NCI-H524 treated with DMSO at 0.1 percent for 48 hours (cell line): ENCODE measurements at regions not wholly inside any gene's neighbourhood (a gene's known extent, or its start where the extent isn't known, plus 50 kb on each side); places are given as distances from the start of the nearest gene placed in this dataset.

Experiments
- DNase-seq: peaks from one replicate; lab custom pipeline; 2025; lab: John Stamatoyannopoulos, UW

- DNase-seq: no peak
These were observed 353.8 kb upstream of the SALL3 start for GRCh38 chr18:78625847-78626246.

DNA sequence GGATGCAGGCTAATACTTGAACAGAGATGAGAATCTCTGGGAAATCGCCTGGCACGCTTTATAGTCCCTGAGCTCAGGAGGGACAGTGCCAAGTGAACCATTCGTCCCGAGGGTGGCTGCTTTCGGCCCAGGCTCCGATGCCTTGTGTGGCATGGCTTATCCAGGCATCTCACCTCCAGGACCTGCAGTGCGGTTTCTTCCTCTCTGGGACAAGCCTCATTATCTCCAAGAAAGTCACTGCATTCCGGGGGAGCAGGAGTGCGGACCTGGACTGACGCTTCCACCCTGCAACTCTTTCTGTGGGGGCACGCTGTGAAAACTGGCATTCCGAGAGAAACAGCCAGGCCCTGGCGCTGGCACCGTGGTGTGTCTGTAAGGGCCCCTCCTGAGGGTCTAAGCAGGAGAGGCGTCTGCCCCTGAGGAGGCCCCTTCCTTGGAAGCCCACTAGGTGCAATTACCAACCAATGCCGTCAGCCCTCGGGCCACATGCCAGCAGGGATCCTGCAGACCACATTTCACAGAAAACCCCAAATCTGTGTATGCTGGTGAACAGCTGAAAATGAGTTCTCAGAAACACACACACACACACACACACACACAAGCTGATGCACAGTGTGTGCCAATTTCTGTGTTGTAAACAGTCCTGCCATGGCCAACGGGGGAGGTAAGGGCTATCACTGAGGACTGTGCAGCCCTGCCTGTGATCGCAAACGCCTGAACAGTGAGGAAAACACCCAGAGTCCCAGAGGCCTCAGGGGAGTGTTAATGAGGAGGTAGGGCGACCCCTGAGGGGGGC is 351.9 kb upstream of the SALL3 start:
- DNase-seq: no peak

DNA sequence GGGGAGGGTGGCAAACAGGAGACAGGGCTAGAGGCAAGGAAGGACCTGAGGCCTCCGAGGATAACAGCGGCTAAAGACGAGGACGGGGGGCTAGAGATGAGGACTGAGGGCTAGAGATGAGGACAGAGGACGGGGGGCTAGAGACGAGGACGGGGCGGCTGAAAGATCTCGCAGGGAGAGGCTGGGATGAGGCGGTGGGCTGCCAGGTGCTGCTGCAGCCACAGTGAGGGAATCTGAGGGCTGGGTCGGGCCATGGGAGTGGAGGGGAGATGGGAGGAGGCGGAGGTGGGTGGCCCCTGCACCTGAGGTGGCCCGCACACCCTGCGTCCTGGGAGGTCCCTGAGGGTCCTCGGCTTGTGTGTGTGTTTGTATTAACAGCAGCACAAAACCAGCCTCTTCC is 350.2 kb upstream of the SALL3 start:
- DNase-seq: no peak

GRCh38 chr18:78630356-78630755 is 349.3 kb upstream of the SALL3 start:
- DNase-seq: no peak

- no peak for DNase-seq
These were observed 348.6 kb upstream of the SALL3 start for GRCh38 chr18:78630981-78631510.

DNA sequence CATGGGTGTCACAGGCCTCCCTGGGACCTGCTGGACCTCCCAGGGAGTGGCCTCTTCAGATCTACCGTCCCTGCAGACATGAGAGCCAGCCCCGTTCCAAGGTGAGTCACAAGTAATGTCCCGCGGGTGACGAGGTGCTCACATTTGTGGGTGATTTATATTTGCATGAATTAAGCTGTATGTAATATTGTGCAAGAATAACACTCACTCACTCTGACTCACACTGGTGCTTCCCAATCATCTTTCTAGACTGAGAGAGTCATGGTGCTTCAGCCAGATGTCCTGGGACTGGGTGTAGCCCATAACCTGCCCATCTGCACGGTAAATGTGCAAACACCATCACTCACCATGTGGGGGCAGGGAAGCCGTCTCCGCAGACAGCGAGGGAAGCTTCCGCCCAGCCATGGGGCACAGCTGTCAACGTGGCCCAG is 347.5 kb upstream of the SALL3 start:
- no peak for DNase-seq

DNA sequence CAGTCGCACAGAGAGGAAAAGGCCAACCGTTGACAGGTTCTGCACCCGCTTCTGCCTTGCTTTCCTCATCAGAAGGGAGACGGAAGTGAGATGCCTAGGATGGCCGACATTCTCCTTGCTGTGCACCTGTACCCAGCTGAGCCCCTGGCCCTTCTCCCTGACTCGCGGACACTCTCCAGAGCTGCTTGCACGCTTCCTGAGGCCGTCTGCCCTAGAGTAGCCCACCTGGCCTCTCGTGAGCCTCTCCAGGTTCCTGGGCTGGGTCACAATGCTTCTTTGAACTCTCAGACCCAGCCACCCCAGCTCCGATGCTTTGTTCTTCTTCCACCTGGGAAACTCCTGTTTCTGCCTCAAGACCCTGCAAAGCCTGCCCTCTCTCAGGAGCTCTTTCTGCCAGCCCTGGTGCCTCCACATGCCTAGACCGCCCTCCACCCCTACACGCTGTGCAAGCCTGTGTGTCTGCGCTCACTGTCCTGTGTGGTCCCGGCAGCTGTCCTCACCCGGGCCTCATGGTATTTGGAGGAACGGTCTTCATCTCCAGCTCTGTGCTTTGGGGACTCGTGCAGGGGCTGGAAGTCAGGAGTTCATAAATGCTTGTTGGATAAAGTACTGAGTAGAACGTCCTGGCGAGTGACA is 345.4 kb upstream of the SALL3 start:
- DNase-seq: no peak

- DNase-seq: no peak
These were observed 344.4 kb upstream of the SALL3 start for GRCh38 chr18:78635093-78635800.

DNA sequence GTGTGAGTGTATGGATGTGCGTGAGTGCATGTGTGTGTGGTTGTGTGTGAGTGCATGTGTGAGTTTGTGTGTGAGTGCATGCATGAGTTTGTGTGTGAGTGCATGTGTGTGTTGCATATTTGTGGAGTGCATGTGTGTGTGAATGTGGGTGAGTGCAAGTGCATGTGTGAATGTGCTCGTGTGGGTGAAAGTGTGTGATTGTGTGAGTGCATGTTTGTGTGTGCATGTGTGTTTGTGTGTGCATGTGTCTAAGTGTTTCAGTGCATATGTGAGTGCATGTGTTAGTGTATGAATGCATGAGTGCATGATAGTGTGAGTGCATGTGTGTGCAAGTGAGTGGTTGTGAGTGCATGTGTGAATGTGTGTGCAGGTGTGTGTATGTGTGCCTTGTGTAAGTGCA is 343.4 kb upstream of the SALL3 start:
- DNase-seq: no peak

- DNase-seq: no peak
These were observed 341.9 kb upstream of the SALL3 start for GRCh38 chr18:78637442-78638402.

- DNase-seq: no peak
These were observed 340.3 kb upstream of the SALL3 start for GRCh38 chr18:78639006-78639950.

DNA sequence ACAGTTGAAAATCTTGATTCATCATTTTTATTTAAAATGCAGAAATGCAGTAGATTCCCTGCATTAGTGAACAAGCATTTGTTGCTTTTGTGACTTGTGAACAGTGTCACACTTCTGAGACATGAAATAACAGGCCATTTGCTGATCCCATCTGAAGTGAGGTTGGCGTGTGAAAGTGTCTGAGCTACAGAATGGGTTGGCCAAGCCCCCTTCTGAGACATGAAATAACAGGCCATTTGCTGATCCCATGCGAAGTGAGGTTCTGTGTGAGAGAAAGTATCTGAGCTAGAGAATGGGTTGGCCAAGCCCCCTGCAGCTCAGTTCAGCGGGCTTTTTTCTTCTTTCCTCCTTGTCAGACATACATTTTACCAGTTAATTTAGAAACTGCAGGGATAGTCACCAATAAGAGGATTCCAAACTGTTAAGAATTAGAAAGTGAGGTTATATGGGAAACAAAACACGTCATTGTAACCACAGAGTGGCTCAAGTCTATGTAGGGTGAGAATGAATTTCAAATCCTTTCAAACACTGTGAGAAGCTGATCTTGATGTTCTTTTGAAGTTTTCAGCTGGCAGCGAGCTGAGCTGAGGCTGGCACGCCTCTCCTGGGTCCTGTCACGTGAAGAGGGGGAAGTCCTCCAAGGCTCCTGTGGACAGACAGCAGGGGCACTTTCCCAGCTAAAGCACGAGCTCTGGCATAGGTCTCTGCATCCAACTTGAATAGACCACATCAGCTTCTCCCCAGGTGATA is 339.2 kb upstream of the SALL3 start:
- no peak for DNase-seq

DNA sequence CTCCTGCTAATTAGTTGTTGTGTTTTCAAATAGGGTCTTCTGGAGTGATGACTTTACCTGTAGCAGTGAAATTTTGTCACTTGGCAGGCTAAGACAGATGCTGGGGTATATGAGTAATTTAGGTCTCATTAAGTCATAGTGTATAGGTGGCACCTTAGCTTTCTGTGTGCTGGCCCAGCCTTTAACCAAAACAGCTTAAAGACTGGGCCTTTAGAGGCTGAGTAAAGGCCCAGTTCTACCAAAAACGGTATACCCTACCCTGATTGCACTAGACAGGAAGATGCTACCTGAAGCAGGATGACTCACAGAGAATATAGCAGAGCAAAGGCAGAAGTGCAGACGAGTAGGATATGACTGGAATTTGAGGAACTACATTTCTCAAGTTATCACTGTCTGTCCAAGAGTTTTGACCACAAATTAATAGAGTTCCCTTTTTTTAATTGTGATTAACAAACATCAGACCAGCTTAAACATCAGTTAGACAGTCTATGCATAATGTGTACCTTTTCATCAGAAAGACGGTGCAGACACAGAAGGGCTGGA is 337.9 kb upstream of the SALL3 start:
- no peak for DNase-seq

DNA sequence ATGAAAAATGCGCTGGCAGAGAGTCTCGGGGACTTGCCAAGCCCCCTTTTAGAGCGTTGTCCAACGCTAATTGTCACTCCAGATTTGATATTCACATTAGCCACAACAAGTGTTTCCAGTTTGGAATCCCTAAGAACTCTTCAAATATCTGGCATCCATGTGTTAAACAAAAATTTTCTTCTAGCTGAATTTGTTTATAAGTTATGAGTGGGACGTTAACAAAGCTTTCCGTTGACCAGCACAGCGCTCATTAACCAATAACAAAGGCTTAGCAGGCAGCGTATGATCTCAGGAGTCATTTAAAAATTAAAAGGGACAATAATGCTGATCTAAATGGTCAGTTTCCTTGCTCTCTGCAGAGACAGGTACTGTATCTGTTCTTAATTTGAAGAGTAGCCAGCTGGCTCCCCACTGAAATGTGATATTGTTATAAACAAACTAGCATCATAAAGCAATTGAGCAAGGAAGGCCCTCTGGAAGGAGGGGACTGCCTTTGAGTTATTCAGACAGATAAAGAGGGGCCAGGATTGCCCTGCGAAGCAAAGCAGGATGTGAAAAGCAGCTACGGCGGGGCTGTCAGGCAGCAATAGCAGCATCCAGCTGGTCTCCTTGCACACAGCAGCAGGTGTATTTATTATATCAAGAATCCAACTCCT is 337.2 kb upstream of the SALL3 start:
- no peak for DNase-seq

DNA sequence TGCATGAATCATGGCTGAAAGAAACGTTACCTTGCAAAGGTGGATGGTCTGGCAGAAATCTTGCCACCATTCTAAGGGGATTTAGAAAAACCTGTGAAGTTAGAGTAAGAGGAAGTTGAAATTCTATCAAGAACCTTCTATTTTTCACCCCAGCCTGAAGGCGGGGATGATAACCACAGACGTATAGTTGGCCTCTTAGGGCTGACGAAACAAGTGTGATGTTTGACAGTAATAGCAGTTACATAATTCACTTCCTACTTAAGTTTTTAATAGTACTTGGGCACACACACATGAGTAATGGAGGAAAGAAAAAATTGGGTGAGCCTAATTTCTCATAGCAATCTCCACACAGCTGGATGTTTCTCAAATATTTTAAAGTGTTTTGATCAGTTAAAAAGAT is 336.6 kb upstream of the SALL3 start:
- DNase-seq: no peak

DNA sequence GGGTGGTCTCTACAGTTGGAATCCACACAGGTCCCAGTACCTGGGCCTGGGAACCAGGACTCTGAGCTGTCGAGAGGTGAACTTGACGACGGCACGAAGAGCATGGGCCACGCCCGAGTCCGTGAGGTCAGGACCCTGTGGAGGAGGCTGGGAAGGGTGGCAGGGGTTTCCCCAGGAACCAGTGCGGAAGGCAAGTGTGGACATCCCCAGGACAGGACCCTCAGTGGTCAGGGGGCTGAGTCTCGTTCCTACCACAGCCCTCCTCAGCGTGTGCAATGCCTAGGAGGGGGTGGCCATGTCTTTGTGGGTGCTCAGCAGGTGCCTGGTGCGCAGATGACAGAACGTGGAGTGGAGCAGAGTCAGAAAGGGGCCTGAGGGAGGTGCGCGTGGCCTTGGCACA is 335.6 kb upstream of the SALL3 start:
- no peak for DNase-seq

GRCh38 chr18:78645216-78645615 is 334.4 kb upstream of the SALL3 start:
- DNase-seq: no peak

GRCh38 chr18:78647018-78647417 is 332.6 kb upstream of the SALL3 start:
- DNase-seq: no peak

DNA sequence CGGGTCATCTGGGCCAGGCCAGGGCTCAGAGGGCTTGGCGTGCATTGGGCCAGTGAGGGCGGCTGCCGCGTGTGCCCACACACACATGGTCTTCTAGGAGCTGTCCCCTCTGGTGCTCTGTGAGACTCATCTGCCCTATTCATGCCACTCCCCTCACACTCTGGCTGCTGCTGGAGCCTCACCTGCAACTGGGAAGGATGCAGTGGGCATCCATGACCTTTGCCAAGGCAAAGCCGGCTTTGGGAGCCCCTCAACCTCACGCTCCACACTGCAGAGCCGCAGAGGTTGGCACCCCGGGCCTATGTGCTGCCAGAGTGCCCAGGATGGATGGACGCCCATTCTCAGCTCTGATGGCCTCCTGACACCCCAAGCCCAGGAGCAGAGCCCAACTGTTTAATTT is 330.2 kb upstream of the SALL3 start:
- DNase-seq: no peak
